ENCODE measurements at regions not wholly inside any gene's neighbourhood (a gene's known extent, or its start where the extent isn't known, plus 50 kb on each side); places are given as distances from the start of the nearest gene placed in this dataset.

GRCh38 chr17:15894913-15895658 lies 49.8 kb upstream of the ADORA2B start:
- DNase-seq (ENCODE audit: low read depth): no peak
